ENCODE measurements at regions not wholly inside any gene's neighbourhood (a gene's known extent, or its start where the extent isn't known, plus 50 kb on each side); places are given as distances from the start of the nearest gene placed in this dataset.

- DNase-seq (ENCODE audit: low spot score): no peak
Observed at GRCh38 chr2:3138621-3139020, 239.0 kb downstream of the EIPR1 start.

GRCh38 chr2:3137651-3138300, 239.8 kb downstream of the EIPR1 start:
- DNase-seq (ENCODE audit: low spot score): no peak

DNA sequence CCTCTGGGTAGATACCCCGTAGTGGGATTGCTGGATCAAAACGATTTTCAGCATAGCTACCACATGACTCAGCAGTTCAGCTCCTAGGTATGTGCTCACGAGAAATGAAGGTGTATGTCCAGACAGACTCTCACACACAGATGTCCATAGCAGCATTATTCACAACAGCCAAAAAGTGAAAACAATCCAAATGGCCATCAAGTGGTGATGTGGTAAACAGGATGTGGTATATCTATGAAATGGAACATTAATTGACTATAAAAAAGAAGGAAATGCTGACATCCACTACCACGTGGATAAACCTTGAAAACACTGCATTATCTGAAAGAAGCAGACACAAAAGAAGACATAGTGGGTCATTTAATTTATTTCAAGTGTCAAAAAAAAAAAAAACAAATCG, 241.9 kb downstream of the EIPR1 start:
- DNase-seq (ENCODE audit: low spot score): no peak

GRCh38 chr2:3134026-3134571, 243.5 kb downstream of the EIPR1 start:
- DNase-seq (ENCODE audit: low spot score): no peak

DNA sequence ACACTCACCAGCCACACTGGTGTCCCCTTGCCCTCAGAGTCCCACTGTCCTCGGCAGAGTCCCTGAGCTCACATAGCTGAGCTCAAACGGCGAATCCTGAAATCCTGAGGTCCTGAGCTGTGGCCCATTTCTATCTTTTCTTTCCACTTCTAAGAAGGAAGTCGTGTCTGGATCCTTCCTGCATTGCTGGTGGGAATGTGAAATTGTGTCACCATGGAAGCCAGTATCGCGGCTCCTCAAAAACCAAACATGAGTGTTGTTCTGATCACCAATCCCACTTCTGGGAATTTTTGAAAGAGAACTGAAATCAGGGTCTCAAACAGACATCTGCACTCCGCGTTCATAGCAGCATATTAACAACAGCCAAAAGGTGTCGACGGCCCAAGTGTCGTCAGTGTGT, 244.7 kb downstream of the EIPR1 start:
- no peak for DNase-seq (ENCODE audit: low spot score)

GRCh38 chr2:3132466-3132865, 245.2 kb downstream of the EIPR1 start:
- DNase-seq (ENCODE audit: low spot score): no peak

- no peak for DNase-seq (ENCODE audit: low spot score)
Observed at GRCh38 chr2:3131636-3132326, 245.8 kb downstream of the EIPR1 start.

DNA sequence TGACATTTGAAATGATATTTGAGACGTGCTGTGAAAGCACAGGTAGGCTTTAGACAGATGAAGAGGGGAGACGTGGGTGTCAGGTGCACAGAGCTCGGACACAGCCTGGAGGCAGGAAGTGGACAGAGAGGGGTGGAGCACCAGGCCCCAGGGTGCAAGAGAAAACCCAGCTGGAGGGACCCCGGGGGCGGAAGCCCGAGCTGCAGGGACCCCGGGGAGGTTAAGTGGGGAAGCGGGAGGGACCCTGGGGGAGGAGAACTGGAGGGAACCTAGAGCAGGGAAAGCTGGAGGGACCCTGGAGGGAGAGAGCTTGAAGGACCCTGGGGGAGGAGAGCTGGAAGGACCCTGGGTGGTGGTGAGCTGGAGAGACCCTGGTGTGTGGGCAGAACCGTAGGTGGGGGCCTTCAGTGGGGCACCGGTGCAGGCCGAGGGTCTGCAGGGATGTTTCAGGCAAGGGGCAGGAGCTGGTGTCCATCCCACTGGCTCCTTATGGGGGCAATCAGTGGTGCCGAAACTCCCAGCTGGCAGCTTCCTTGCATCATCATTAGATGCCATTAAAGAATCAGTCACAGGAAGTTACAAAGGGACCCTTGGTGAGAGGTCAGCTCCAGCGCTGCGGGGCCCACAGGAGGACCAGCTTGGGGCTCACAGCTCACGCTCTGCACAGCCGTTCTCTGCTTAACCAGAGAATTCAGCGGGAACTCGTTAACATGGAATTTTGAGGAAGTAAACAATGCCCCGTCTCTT, 246.6 kb downstream of the EIPR1 start:
- no peak for DNase-seq (ENCODE audit: low spot score)

DNA sequence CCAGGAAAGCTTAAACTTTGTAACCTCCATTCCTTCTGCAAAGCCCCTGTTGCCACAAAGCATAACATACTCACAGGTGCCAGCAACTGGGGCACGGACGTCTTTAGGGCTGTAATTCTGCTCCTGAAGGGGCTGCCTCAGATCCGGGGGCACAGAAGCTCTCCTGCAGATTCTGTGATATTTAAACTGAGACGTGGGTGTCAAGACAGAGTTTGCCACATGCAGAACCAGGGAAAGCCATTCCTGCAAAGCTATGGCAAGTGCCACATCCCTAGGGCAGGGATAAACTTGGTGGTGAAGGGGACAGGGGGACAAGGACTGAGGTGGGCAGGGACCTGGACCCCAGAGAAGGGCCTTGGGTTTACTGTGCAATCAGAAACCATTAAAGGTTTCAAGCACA, 247.2 kb downstream of the EIPR1 start:
- DNase-seq (ENCODE audit: low spot score): no peak

DNA sequence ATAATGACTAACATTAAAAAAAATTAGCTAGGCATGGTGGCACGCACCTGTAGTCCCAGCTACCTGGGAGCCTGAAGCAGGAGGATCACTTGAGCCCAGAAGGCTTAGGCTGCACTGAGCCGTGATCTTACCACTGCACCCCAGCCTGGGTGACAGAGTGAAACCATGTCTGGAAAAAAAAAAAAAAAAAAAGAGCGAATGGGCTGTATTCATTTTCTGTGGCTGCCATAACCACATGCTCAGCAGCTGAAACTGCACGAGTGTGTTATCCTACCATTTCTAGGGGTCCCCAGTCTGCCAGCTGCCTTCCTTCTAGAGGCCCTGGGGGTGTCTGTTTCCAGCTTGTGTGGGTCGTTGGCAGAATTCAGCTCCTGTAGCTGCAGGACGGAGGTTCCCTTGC, 247.8 kb downstream of the EIPR1 start:
- DNase-seq (ENCODE audit: low spot score): no peak

- DNase-seq (ENCODE audit: low spot score): no peak
Observed at GRCh38 chr2:3128786-3129185, 248.8 kb downstream of the EIPR1 start.

GRCh38 chr2:3127710-3128109, 249.9 kb downstream of the EIPR1 start:
- DNase-seq (ENCODE audit: low spot score): no peak

DNA sequence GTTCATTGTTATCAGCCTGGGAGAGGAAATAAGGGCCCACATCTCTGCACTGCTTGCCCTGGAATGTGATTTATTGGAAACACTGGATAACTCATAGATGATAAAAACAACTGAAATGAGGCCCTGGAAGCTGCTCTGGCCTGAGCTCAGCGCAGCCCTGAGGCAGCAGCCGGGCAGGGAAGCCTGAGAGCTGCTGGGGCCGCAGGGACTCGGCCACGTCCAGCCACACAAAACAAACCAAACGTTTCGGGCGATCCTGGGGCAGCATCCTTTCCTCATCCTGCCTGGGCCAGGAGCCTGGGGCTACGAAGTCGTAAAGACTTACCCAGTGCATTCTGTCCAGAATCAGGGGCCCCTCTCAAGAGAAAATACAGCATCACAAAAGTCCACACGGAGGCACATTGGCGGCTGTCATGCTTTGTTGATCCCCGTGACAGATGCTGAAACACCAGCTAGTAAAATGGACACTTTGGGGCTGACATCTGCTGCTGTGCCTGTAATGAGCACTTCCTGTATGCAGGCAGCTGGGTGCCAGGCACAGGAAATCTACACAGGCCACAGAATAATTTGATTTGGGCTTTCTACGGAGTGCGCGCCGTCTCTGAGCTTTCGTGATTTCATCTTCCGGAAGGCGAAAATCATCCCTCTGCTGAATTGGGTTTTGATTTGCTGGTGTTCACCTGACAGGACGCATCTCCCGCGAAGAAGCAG, 250.6 kb downstream of the EIPR1 start:
- no peak for DNase-seq (ENCODE audit: low spot score)

GRCh38 chr2:3126171-3126910, 251.3 kb downstream of the EIPR1 start:
- no peak for DNase-seq (ENCODE audit: low spot score)

DNA sequence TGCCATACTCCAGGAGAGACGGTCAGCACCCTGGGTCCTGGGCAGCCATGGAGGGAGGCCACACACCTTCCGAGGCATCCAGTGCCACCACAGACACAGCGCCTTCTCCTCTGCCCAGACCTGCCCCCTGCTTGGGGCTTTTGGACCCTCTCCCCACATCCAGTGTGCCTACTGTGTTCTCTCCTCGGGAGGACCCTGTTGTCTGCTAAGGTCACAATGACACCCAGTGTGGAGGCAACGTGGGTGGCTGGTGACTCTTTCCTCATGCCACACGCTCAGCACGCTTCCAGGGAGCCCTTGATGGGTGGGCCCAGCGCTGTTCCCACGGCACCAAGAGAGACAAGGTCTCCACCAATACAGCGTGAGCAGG, 251.9 kb downstream of the EIPR1 start:
- no peak for DNase-seq (ENCODE audit: low spot score)

- DNase-seq (ENCODE audit: low spot score): no peak
Observed at GRCh38 chr2:3125001-3125760, 252.4 kb downstream of the EIPR1 start.

DNA sequence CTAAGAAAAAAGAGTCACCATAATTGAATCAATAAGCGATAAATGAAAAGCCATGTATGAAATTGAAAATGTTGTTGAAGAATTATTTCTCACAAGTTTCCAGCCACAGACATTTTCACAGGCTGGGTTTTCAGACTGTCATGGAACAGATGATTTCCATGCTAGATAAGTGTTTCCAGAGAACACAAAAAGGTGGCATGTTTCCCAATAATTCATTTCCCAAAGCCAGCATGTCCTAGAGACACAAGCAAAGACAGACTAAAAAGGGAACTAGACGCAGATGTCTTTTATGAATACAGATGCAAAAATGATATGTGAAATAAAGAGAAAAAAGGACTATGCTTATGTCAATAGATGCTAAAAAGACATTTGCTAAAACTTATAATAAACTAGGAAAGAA, 255.1 kb downstream of the EIPR1 start:
- no peak for DNase-seq (ENCODE audit: low spot score)

GRCh38 chr2:3121601-3122000, 256.0 kb downstream of the EIPR1 start:
- DNase-seq (ENCODE audit: low spot score): no peak

DNA sequence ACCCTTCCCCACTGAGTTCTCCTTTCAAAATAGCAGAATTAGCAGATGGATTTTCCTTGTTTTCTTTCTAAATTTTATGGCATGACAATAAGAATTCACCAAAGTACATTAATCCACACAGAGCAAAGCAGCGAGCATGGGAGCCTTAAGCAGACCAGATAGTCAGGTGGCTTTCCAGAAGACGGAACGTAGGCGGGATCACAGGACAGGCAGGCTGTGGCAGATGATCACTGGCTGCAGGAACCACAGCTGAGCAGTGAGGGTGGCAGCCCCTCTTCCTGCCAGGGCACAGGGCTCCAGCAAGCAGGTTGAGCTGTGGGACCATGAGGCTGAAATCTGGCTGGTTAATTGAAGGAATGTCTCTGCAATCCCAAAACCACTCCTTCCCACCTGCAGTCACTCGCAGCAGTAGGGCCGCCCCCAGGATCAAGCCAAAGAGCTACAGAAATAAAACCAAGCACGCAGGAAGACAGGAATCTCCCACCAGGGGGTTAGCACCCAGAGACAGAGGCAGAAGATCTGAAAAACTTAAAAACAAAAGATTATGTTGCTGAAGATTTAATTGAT, 259.9 kb downstream of the EIPR1 start:
- DNase-seq (ENCODE audit: low spot score): no peak

DNA sequence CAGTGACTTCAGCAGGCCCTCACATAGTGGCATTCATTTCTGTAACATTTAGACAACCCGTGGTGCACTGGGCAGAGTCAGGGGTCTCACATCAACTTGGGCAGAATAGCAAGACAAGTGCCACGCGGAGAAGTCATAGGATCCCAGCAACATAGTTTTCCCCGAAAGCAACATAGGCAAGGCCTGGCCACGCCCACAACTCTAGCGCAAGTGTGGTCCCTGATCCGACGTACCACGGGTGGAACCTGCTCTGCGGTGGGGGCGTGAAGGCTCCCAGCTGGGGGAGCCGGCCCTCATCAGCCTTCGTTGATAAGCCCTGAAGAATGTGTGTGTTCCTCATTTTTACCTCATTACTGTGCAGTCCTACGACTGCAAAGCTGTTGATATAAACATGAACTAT, 261.2 kb downstream of the EIPR1 start:
- no peak for DNase-seq (ENCODE audit: low spot score)

All from iPS-NIHi11 (cell line).